Omental fat pad (tissue), 3 donors: ENCODE measurements at regions not wholly inside any gene's neighbourhood (a gene's known extent, or its start where the extent isn't known, plus 50 kb on each side); places are given as distances from the start of the nearest gene placed in this dataset.
"Not testable (repeated sequence)": the region's sequence is repeated elsewhere in the genome, so short reads cannot be mapped to it uniquely, and the experiment has no call there.

Experiments
- ATAC-seq: fragments of 150-250 bp; one replicate; pipeline ENCODE4 v1.9.1; 2016; ENCODE audit warnings: mild to moderate bottlenecking, moderate library complexity; ENCODE audit not compliant: low FRiP score
- DNase-seq: peaks from one replicate; pipeline ENCODE4 v3.0.0-alpha.2; 2019; ENCODE audit warnings: low spot score
- CTCF ChIP-seq, 3 donors: fragments of 450-650 bp; IDR thresholded peaks; one replicate each; pipeline ENCODE4 v1.5.1; 2016 to 2017; ENCODE audit warnings: antibody characterized with exemption in 3 of 3, mild to moderate bottlenecking in 3 of 3, moderate library complexity in 2 of 3

- no peak for TF ChIP-seq CTCF (IDR thresholded peaks at IDR 0.05)
- DNase-seq (no peak), ATAC-seq (no peak)
Observed at GRCh38 chr3:144746631-144747030, 775.0 kb downstream of the DIPK2A start.

GRCh38 chr3:144749536-144750253 lies 778.1 kb downstream of the DIPK2A start:
- DNase-seq, ATAC-seq: not testable (repeated sequence)

GRCh38 chr3:144754076-144754783 lies 782.6 kb downstream of the DIPK2A start:
- DNase-seq, result no peak
- TF ChIP-seq CTCF (IDR thresholded peaks at IDR 0.05), result no peak
- no peak for ATAC-seq

- DNase-seq (no peak), ATAC-seq (no peak)
- TF ChIP-seq CTCF (IDR thresholded peaks at IDR 0.05), result no peak
Observed at GRCh38 chr3:144756704-144757440, 785.2 kb downstream of the DIPK2A start.

GRCh38 chr3:144760831-144761230 lies 789.2 kb downstream of the DIPK2A start:
- TF ChIP-seq CTCF (IDR thresholded peaks at IDR 0.05), result no peak
- no peak for DNase-seq
- no peak for ATAC-seq

- ATAC-seq, result no peak
- no peak for TF ChIP-seq CTCF (IDR thresholded peaks at IDR 0.05)
- no peak for DNase-seq
Observed at GRCh38 chr3:144762091-144762490, 790.5 kb downstream of the DIPK2A start.

GRCh38 chr3:144763878-144764454 lies 792.3 kb downstream of the DIPK2A start:
- DNase-seq, result no peak
- no peak for ATAC-seq
- TF ChIP-seq CTCF (IDR thresholded peaks at IDR 0.05), result no peak
